Mucosa of stomach (tissue), 1 donor: ENCODE measurements at regions not wholly inside any gene's neighbourhood (a gene's known extent, or its start where the extent isn't known, plus 50 kb on each side); places are given as distances from the start of the nearest gene placed in this dataset.

Experiments used
- H3K27me3 ChIP-seq: one replicate; pipeline ENCODE4 v1.7.0; 2013; ENCODE audit warnings: mild to moderate bottlenecking, low read length; ENCODE audit not compliant: control insufficient read depth, insufficient read depth
- H3K36me3 ChIP-seq: one replicate; pipeline ENCODE4 v1.7.0; 2013; ENCODE audit warnings: low read length; ENCODE audit not compliant: control insufficient read depth, insufficient read depth
- H3K4me1 ChIP-seq: one replicate; pipeline ENCODE4 v1.7.0; 2013; ENCODE audit warnings: mild to moderate bottlenecking, low read length; ENCODE audit not compliant: control insufficient read depth, insufficient read depth
- H3K4me3 ChIP-seq: one replicate; pipeline ENCODE4 v1.7.0; 2013; ENCODE audit warnings: low read length
- H3K9ac ChIP-seq: one replicate; pipeline ENCODE4 v1.7.0; 2013; ENCODE audit warnings: mild to moderate bottlenecking, low read length, moderate library complexity
- H3K9me3 ChIP-seq: one replicate; pipeline ENCODE4 v1.7.0; 2013; ENCODE audit warnings: mild to moderate bottlenecking, low read length, moderate library complexity; ENCODE audit not compliant: control insufficient read depth
- donor health status: Pancreatic carcinoma.

DNA sequence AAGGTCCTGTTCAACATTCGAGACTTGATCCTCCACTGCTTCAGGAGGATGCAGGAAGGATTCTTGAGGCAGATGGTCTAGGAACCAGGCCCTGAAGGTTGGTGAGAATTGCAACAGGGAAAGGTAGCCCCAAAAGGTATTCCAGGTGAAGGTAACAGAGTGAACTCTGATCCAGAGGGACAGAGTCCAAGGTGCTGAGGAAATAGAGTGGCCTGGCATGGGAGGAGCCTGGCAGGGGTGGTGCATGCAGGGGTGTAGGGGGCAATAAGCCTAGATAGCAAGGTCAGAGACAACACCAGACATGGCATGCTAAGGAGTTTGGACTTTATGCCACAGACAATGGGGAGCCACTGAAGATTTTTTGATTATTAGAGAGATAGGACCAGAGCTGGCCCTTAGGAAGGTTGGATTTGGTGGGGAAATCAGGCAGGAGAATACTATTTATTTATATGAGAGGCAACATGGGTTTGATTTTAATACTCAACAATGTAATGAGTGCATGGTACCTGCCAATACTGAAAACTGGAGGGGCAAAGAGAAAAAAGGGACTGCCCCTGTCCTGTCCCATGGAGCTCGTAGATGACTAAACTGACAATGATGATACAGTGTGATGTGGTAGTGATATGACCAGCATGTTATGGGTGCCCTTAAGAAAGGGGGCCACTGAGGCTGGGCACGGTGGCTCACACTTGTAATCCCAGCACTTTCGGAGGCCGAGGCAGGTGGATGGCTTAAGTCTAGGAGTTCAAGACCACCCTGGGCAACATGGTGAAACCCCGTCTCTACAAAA lies 50.5 kb upstream of the TMED10 start:
- H3K4me1 ChIP-seq: peaks cover 75% of the 10 kb centered on the region

More for the DNA sequence above, 50.5 kb upstream of the TMED10 start:
- H3K9me3 ChIP-seq: no peaks in the 10 kb centered on the region
- no peak overlapping the region for H3K9ac ChIP-seq
- H3K27me3 ChIP-seq: no peaks in the 10 kb centered on the region
- H3K4me3 ChIP-seq: no peak overlapping the region
- no peaks in the 10 kb centered on the region for H3K36me3 ChIP-seq
